ENCODE measurements at regions not wholly inside any gene's neighbourhood (a gene's known extent, or its start where the extent isn't known, plus 50 kb on each side); places are given as distances from the start of the nearest gene placed in this dataset.
A peak's percentile ranks its signal among the peaks of the same experiment; 100 is the strongest.

GRCh38 chr15:73001840-73002239, 50.4 kb upstream of the NEO1 start:
- DNase-seq (ENCODE audit: low spot score in 2 of 2), result no peak
- intact Hi-C loops (cut with DNase I; ENCODE audit: low total_unique reads), result no loop called here
- WGBS, 2 donors, result 75 to 80% methylated on average over 2 of the region's 2 CpGs
- TF ChIP-seq CTCF (IDR thresholded peaks at IDR 0.05) (no peak), POLR2A (IDR thresholded peaks at IDR 0.05) (no peak)
- no peak overlapping the region for H3K4me3 ChIP-seq (ENCODE audit: low read depth, poor library complexity, severe bottlenecking)

- H3K4me3 ChIP-seq (ENCODE audit: low read depth, poor library complexity, severe bottlenecking), result no peak overlapping the region
- no peak for DNase-seq (ENCODE audit: low spot score in 2 of 2)
- 20 to 26% methylated on average over 4 of the region's 4 CpGs for WGBS, 2 donors
- TF ChIP-seq CTCF (IDR thresholded peaks at IDR 0.05) (no peak), POLR2A (IDR thresholded peaks at IDR 0.05) (no peak)
- intact Hi-C loops (cut with DNase I; ENCODE audit: low total_unique reads), result no loop called here
Measured at GRCh38 chr15:73000293-73000692, 52.0 kb upstream of the NEO1 start.

- intact Hi-C loops (cut with DNase I; ENCODE audit: low total_unique reads), result no loop called here
- no peak for DNase-seq (ENCODE audit: low spot score in 2 of 2)
- WGBS, 2 donors, result 66% methylated on average over 3 of the region's 3 CpGs
- TF ChIP-seq POLR2A (IDR thresholded peaks at IDR 0.05), result no peak
- TF ChIP-seq CTCF (IDR thresholded peaks at IDR 0.05), result no peak
- H3K4me3 ChIP-seq (ENCODE audit: low read depth, poor library complexity, severe bottlenecking), result no peak overlapping the region
Measured at GRCh38 chr15:72999586-72999985, 52.7 kb upstream of the NEO1 start.

GRCh38 chr15:72998681-72999466, 53.4 kb upstream of the NEO1 start:
- 48 to 61% methylated on average over 18 of the region's 18 CpGs for WGBS, 2 donors
- H3K4me3 ChIP-seq (ENCODE audit: low read depth, poor library complexity, severe bottlenecking), result no peak overlapping the region
- DNase-seq (ENCODE audit: low spot score in 2 of 2), result peak in 1 of 2 donors; percentile 37
- TF ChIP-seq POLR2A (IDR thresholded peaks at IDR 0.05) (no peak), CTCF (IDR thresholded peaks at IDR 0.05) (no peak)
- intact Hi-C loops (cut with DNase I; ENCODE audit: low total_unique reads), result no loop called here

- intact Hi-C loops (cut with DNase I; ENCODE audit: low total_unique reads), result no loop called here
- 40 to 56% methylated on average over 7 of the region's 7 CpGs for WGBS, 2 donors
- TF ChIP-seq CTCF (IDR thresholded peaks at IDR 0.05), result no peak
- TF ChIP-seq POLR2A (IDR thresholded peaks at IDR 0.05), result no peak
- H3K4me3 ChIP-seq (ENCODE audit: low read depth, poor library complexity, severe bottlenecking), result no peak overlapping the region
- peak in 1 of 2 donors; percentile 58 for DNase-seq (ENCODE audit: low spot score in 2 of 2)
Measured at GRCh38 chr15:72998226-72998625, 54.0 kb upstream of the NEO1 start.

GRCh38 chr15:72995849-72996248, 56.4 kb upstream of the NEO1 start:
- WGBS, 2 donors, result 53 to 60% methylated on average over 2 of the region's 2 CpGs
- no peak for DNase-seq (ENCODE audit: low spot score in 2 of 2)
- H3K4me3 ChIP-seq (ENCODE audit: low read depth, poor library complexity, severe bottlenecking), result no peak overlapping the region
- intact Hi-C loops (cut with DNase I; ENCODE audit: low total_unique reads), result no loop called here
- no peak for TF ChIP-seq POLR2A (IDR thresholded peaks at IDR 0.05)
- no peak for TF ChIP-seq CTCF (IDR thresholded peaks at IDR 0.05)
